HCT116 (cell line): ENCODE measurements at regions not wholly inside any gene's neighbourhood (a gene's known extent, or its start where the extent isn't known, plus 50 kb on each side); places are given as distances from the start of the nearest gene placed in this dataset.

Experiments
- EGR1 ChIP-seq: IDR thresholded peaks from 2 replicates; pipeline ENCODE4 v1.6.1; 2012; ENCODE audit warnings: low read depth
- ELF1 ChIP-seq: IDR thresholded peaks from 2 replicates; pipeline ENCODE4 v1.6.1; 2012; ENCODE audit warnings: low read depth, borderline replicate concordance
- EZH2 ChIP-seq: fragments of 200-600 bp; sonication (generic); IDR thresholded peaks from 2 replicates; pipeline ENCODE4 v1.6.1; 2017; ENCODE audit warnings: antibody characterized with exemption, mixed run types
- EZH2phosphoT487 ChIP-seq: fragments of 200-600 bp; IDR thresholded peaks from 2 replicates; pipeline ENCODE4 v1.6.1; 2018; ENCODE audit warnings: antibody characterized with exemption, borderline replicate concordance
- JUND ChIP-seq: IDR thresholded peaks from 2 replicates; pipeline ENCODE4 v1.6.1; 2012
- POLR2A ChIP-seq: IDR thresholded peaks from 2 replicates; pipeline ENCODE4 v1.7.0; 2011; ENCODE audit warnings: borderline replicate concordance; ENCODE audit not compliant: insufficient read depth, insufficient read length; ENCODE audit errors: extremely low read depth
- POLR2AphosphoS5 ChIP-seq: IDR thresholded peaks from 2 replicates; pipeline ENCODE4 v1.6.1; 2011; ENCODE audit warnings: mild to moderate bottlenecking, low read depth, low read length, moderate library complexity
- RAD21 ChIP-seq: IDR thresholded peaks from 2 replicates; pipeline ENCODE4 v1.6.1; 2012; ENCODE audit warnings: low read depth, mild to moderate bottlenecking
- SP1 ChIP-seq: IDR thresholded peaks from 2 replicates; pipeline ENCODE4 v1.6.1; 2012; ENCODE audit warnings: low read depth
- ZNF274 ChIP-seq: fragments of 200-500 bp; sonication (Bioruptor generic); IDR thresholded peaks from 2 replicates; pipeline ENCODE4 v1.6.1; 2014; ENCODE audit warnings: mild to moderate bottlenecking, low read depth, low read length, inconsistent platforms
- TF ChIP-seq, protein P1 (sequence below), 3 experiments: fragments of 200-600 bp in 1 of 3; sonication (generic) in 1 of 3; IDR thresholded peaks in 2 of 3; conservative IDR thresholded peaks in 1 of 3; 2 replicates each; pipeline ENCODE4 v1.5.1; 2012 to 2017; ENCODE audit warnings: low read depth in 2 of 3, low read length in 2 of 3, antibody characterized with exemption in 1 of 3, borderline replicate concordance in 1 of 3, control low read depth in 1 of 3, mild to moderate bottlenecking in 1 of 3, mixed read lengths in 1 of 3, mixed run types in 1 of 3, moderate library complexity in 1 of 3; ENCODE audit not compliant: insufficient read depth in 1 of 3

DNA sequence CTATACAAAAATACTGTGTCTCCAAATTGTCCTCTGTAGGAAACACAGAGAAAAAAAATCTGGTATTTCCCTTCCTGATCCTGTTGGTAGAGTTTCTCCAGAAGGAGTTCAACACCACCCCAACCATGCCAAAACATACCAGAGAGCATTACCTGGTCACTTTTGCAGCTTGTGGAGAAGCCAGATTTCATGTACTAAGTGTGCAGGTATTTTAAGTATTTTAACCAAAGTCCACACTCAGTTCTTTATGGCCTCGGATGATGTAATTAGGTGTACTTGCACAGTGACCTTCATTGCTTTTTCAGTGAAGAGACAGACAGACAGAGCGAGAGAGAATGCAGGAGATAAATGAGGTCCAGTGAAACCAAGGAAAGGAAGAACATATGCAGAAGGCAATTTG is 2046.8 kb upstream of the CDH9 start:
- TF ChIP-seq EZH2phosphoT487, result no peak
- TF ChIP-seq, protein P1, sequence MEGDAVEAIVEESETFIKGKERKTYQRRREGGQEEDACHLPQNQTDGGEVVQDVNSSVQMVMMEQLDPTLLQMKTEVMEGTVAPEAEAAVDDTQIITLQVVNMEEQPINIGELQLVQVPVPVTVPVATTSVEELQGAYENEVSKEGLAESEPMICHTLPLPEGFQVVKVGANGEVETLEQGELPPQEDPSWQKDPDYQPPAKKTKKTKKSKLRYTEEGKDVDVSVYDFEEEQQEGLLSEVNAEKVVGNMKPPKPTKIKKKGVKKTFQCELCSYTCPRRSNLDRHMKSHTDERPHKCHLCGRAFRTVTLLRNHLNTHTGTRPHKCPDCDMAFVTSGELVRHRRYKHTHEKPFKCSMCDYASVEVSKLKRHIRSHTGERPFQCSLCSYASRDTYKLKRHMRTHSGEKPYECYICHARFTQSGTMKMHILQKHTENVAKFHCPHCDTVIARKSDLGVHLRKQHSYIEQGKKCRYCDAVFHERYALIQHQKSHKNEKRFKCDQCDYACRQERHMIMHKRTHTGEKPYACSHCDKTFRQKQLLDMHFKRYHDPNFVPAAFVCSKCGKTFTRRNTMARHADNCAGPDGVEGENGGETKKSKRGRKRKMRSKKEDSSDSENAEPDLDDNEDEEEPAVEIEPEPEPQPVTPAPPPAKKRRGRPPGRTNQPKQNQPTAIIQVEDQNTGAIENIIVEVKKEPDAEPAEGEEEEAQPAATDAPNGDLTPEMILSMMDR (IDR thresholded peaks at IDR 0.05 in 2 of 3, conservative IDR thresholded peaks at IDR 0.05 in 1 of 3; ENCODE audit: borderline replicate concordance in 1 of 3, insufficient read depth in 1 of 3, low read depth in 2 of 3, low read length in 2 of 3), result no peak
- no peak for TF ChIP-seq POLR2A
- no peak for TF ChIP-seq POLR2AphosphoS5
- TF ChIP-seq JUND, result no peak
- TF ChIP-seq EZH2, result no peak
- TF ChIP-seq ZNF274, result no peak
- TF ChIP-seq RAD21, result no peak
- no peak for TF ChIP-seq EGR1
- no peak for TF ChIP-seq ELF1
- no peak for TF ChIP-seq SP1
